A549 (cell line): ENCODE measurements at regions not wholly inside any gene's neighbourhood (a gene's known extent, or its start where the extent isn't known, plus 50 kb on each side); places are given as distances from the start of the nearest gene placed in this dataset.

Source experiments
- ATAC-seq, 2 experiments: fragments of 200-7000 bp in 1 of 2; fragments of >200 bp in 1 of 2; cut with Nextera tagmentation in 1 of 2; cut with Tn5 transposase in 1 of 2; 3 replicates each; pipeline versions ENCODE4 v1.8.0 to v1.9.1; 2018 to 2020; ENCODE audit warnings: mild to moderate bottlenecking in 1 of 2, moderate library complexity in 1 of 2
- CTCF ChIA-PET: fragments of 300-600 bp; sonication (Branson Sonifier 250); formaldehyde crosslinking; extraction: SDS; loops from one replicate; lab custom pipeline; 2021; ENCODE audit warnings: antibody characterized with exemption, inconsistent platforms; lab: Yijun Ruan, JAX
- POLR2A ChIA-PET: fragments of 350-600 bp; formaldehyde crosslinking; extraction: SDS; loops from one replicate; lab custom pipeline; 2021; ENCODE audit warnings: antibody characterized with exemption, inconsistent platforms; lab: Yijun Ruan, JAX
- DNase-seq, 2 experiments: peaks; one replicate each; pipeline versions ENCODE4 v3.0.0 to v3.0.0-alpha.2; 2011 to 2016; ENCODE audit warnings: low read depth in 1 of 2, low spot score in 1 of 2
- FAIRE-seq: peaks from 2 replicates; lab custom pipeline; 2011; peaks lifted over from hg19 to GRCh38; lab: Jason Lieb, UNC
- H3K27ac ChIP-seq, 2 experiments: fragments of >200 bp; sonication (Bioruptor Twin); formaldehyde crosslinking; 3 replicates each; pipeline ENCODE4 v1.5.1; 2016 to 2017
- H3K4me1 ChIP-seq: fragments of >200 bp; sonication (Bioruptor Twin); formaldehyde crosslinking; 3 replicates; pipeline ENCODE4 v1.6.1; 2016
- H3K4me2 ChIP-seq: fragments of >200 bp; sonication (Bioruptor Twin); formaldehyde crosslinking; 3 replicates; pipeline ENCODE4 v1.6.1; 2016
- H3K4me3 ChIP-seq: fragments of >200 bp; sonication (Bioruptor Twin); formaldehyde crosslinking; 3 replicates; pipeline ENCODE4 v1.5.1; 2016
- H3K9me3 ChIP-seq: fragments of >200 bp; sonication (Bioruptor Twin); formaldehyde crosslinking; 3 replicates; pipeline ENCODE4 v1.6.1; 2016
- CHD2 ChIP-seq: fragments of 150-350 bp; IDR thresholded peaks from 2 replicates; pipeline ENCODE4 v1.6.1; 2014; ENCODE audit warnings: low read length; ENCODE audit not compliant: partially characterized antibody
- FOSB ChIP-seq: fragments of 250-450 bp; sonication (Bioruptor Pico); IDR thresholded peaks from 2 replicates; pipeline ENCODE4 v1.5.0; 2020; ENCODE audit warnings: mild to moderate bottlenecking, moderate library complexity
- GATA3 ChIP-seq: IDR thresholded peaks from 2 replicates; pipeline ENCODE4 v1.6.1; 2012; ENCODE audit warnings: borderline replicate concordance
- HOXB5 ChIP-seq: fragments of 250-450 bp; sonication (Bioruptor Pico); IDR thresholded peaks from 2 replicates; pipeline ENCODE4 v1.5.0; 2020; ENCODE audit warnings: mild to moderate bottlenecking, moderate library complexity
- JUNB ChIP-seq: fragments of >200 bp; sonication (Bioruptor Twin); formaldehyde crosslinking; IDR thresholded peaks from 2 replicates; pipeline ENCODE4 v1.6.1; 2016
- NR3C1 ChIP-seq: fragments of >200 bp; sonication (Bioruptor Twin); formaldehyde crosslinking; IDR thresholded peaks from 3 replicates; pipeline ENCODE4 v1.6.1; 2017
- RAD21 ChIP-seq, 2 experiments: fragments of >200 bp in 1 of 2; sonication (Bioruptor Twin) in 1 of 2; formaldehyde crosslinking in 1 of 2; IDR thresholded peaks in 1 of 2; conservative IDR thresholded peaks in 1 of 2; 2 replicates in 1 of 2; 3 replicates in 1 of 2; pipeline ENCODE4 v1.6.1; 2012 to 2018; ENCODE audit warnings: inconsistent platforms in 1 of 2
- RARB ChIP-seq: fragments of 250-450 bp; sonication (Bioruptor Pico); IDR thresholded peaks from 2 replicates; pipeline ENCODE4 v1.8.0; 2021; ENCODE audit warnings: mild to moderate bottlenecking, moderate library complexity
- RNF2 ChIP-seq: fragments of 200-600 bp; sonication (generic); IDR thresholded peaks from 2 replicates; pipeline ENCODE4 v1.6.1; 2016; ENCODE audit warnings: low read depth, mild to moderate bottlenecking, antibody characterized with exemption, moderate library complexity, borderline replicate concordance
- ZFP36 ChIP-seq: fragments of 450-650 bp; IDR thresholded peaks from 2 replicates; pipeline ENCODE4 v1.6.1; 2014; ENCODE audit warnings: borderline replicate concordance; ENCODE audit not compliant: partially characterized antibody
- ZSCAN20 ChIP-seq: fragments of 250-450 bp; sonication (Bioruptor Pico); IDR thresholded peaks from 2 replicates; pipeline ENCODE4 v1.8.0; 2022; ENCODE audit warnings: mild to moderate bottlenecking, moderate library complexity
- WGBS: methylation state at CpG from one replicate; pipeline ENCODE4 v1.1.6; 2017; ENCODE audit errors: missing lambda C conversion rate; 5-methylcytosine and 5-hydroxymethylcytosine counted together
- TF ChIP-seq, protein P1 (sequence below): IDR thresholded peaks from 2 replicates; pipeline ENCODE4 v1.6.1; 2012; ENCODE audit warnings: low read depth, borderline replicate concordance
- TF ChIP-seq, protein P2 (sequence below): fragments of 200-600 bp; sonication (generic); IDR thresholded peaks from 2 replicates; pipeline ENCODE4 v1.6.1; 2016; ENCODE audit warnings: antibody characterized with exemption, mild to moderate bottlenecking, moderate library complexity
- TF ChIP-seq, protein P3 (sequence below): IDR thresholded peaks from 2 replicates; pipeline ENCODE4 v1.6.1; 2012
- TF ChIP-seq, protein P4 (sequence below): fragments of 450-650 bp; IDR thresholded peaks from 2 replicates; pipeline ENCODE4 v1.6.1; 2014; ENCODE audit warnings: antibody characterized with exemption
- TF ChIP-seq, protein P5 (sequence below): fragments of 150-350 bp; IDR thresholded peaks from 2 replicates; pipeline ENCODE4 v1.6.1; 2014; ENCODE audit warnings: low read depth, mild to moderate bottlenecking, low read length

DNA sequence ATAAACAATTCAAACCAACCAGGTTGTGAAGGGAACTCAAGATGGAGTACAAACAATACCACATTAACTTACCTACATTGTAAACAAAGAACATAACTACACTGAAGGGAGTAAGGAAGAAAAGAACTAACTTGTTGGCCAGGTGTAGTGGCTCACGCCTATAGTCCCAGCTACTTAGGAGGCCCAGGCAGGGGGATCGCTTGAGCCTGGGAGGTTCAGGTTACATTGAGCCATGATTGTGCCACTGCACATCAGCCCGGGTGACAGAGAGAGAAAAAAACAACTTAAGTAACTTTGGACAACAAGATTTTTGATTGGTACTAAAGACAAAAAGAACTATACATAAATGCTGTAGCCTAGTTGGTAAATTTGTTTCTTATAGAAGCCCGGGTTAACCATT lies 68.8 kb downstream of the TRIL start:
- CTCF ChIA-PET, result no interaction called here
- ATAC-seq (no peak), DNase-seq (no peak), FAIRE-seq (no peak)
- TF ChIP-seq, protein P1, sequence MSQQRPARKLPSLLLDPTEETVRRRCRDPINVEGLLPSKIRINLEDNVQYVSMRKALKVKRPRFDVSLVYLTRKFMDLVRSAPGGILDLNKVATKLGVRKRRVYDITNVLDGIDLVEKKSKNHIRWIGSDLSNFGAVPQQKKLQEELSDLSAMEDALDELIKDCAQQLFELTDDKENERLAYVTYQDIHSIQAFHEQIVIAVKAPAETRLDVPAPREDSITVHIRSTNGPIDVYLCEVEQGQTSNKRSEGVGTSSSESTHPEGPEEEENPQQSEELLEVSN, result no peak
- TF ChIP-seq ZFP36, result no peak
- TF ChIP-seq RARB (CRISPR knock-in tag), result no peak
- no peak for TF ChIP-seq CHD2
- TF ChIP-seq, protein P2, sequence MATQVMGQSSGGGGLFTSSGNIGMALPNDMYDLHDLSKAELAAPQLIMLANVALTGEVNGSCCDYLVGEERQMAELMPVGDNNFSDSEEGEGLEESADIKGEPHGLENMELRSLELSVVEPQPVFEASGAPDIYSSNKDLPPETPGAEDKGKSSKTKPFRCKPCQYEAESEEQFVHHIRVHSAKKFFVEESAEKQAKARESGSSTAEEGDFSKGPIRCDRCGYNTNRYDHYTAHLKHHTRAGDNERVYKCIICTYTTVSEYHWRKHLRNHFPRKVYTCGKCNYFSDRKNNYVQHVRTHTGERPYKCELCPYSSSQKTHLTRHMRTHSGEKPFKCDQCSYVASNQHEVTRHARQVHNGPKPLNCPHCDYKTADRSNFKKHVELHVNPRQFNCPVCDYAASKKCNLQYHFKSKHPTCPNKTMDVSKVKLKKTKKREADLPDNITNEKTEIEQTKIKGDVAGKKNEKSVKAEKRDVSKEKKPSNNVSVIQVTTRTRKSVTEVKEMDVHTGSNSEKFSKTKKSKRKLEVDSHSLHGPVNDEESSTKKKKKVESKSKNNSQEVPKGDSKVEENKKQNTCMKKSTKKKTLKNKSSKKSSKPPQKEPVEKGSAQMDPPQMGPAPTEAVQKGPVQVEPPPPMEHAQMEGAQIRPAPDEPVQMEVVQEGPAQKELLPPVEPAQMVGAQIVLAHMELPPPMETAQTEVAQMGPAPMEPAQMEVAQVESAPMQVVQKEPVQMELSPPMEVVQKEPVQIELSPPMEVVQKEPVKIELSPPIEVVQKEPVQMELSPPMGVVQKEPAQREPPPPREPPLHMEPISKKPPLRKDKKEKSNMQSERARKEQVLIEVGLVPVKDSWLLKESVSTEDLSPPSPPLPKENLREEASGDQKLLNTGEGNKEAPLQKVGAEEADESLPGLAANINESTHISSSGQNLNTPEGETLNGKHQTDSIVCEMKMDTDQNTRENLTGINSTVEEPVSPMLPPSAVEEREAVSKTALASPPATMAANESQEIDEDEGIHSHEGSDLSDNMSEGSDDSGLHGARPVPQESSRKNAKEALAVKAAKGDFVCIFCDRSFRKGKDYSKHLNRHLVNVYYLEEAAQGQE, result no peak
- TF ChIP-seq, protein P3, sequence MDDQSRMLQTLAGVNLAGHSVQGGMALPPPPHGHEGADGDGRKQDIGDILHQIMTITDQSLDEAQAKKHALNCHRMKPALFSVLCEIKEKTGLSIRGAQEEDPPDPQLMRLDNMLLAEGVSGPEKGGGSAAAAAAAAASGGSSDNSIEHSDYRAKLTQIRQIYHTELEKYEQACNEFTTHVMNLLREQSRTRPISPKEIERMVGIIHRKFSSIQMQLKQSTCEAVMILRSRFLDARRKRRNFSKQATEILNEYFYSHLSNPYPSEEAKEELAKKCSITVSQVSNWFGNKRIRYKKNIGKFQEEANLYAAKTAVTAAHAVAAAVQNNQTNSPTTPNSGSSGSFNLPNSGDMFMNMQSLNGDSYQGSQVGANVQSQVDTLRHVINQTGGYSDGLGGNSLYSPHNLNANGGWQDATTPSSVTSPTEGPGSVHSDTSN, result no peak
- POLR2A ChIA-PET, result no interaction called here
- no peaks in the 10 kb centered on the region for H3K9me3 ChIP-seq
- no peak overlapping the region for H3K27ac ChIP-seq
- WGBS, result 26% methylated on average over 4 of the region's 4 CpGs
- H3K4me3 ChIP-seq, result no peak overlapping the region
- H3K4me2 ChIP-seq, result no peak overlapping the region
- no peaks in the 10 kb centered on the region for H3K4me1 ChIP-seq

DNA sequence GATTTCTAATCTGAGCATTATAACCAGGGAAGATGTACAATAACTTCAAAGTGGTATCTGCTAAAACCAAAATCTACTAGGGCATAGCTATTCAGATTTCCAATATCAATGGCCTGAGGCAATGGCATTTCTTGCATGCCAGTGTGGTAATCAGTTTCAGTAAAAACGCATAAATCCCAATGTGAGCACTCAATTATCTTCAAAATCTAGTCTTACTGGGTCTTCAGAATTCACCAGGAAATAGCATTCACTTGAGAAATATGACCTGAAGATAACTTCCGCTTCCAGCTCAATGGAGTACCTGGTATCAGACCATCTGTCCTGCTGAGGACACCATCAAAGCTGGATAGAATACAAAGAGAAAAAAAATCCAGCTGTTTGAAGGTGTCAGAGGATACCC lies 72.4 kb downstream of the TRIL start:
- WGBS, result 40% methylated on average over 2 of the region's 2 CpGs
- no peak overlapping the region for H3K4me2 ChIP-seq
- H3K4me3 ChIP-seq, result no peak overlapping the region
- ATAC-seq, result no peak
- no peak for DNase-seq
- no peaks in the 10 kb centered on the region for H3K9me3 ChIP-seq
- ChIA-PET CTCF (interaction anchor here (1.0 kb wide), 1 partner anchor 41 kb away, joined by 3 read pairs; no protein-coding TSS in a partner anchor), POLR2A (no interaction called here)
- H3K4me1 ChIP-seq, result no peaks in the 10 kb centered on the region
- TF ChIP-seq HOXB5 (CRISPR knock-in tag), result no peak
- no peak for TF ChIP-seq ZSCAN20
- no peak for TF ChIP-seq NR3C1
- no peak for TF ChIP-seq RAD21 (conservative IDR thresholded peaks at IDR 0.05 in 1 of 2, IDR thresholded peaks at IDR 0.05 in 1 of 2)
- TF ChIP-seq CHD2, result no peak
- TF ChIP-seq, protein P4, sequence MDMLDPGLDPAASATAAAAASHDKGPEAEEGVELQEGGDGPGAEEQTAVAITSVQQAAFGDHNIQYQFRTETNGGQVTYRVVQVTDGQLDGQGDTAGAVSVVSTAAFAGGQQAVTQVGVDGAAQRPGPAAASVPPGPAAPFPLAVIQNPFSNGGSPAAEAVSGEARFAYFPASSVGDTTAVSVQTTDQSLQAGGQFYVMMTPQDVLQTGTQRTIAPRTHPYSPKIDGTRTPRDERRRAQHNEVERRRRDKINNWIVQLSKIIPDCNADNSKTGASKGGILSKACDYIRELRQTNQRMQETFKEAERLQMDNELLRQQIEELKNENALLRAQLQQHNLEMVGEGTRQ, result no peak
- no peak for TF ChIP-seq FOSB (CRISPR knock-in tag)
- TF ChIP-seq GATA3, result no peak
- no peak for TF ChIP-seq RNF2
- TF ChIP-seq JUNB, result no peak
- TF ChIP-seq, protein P5, sequence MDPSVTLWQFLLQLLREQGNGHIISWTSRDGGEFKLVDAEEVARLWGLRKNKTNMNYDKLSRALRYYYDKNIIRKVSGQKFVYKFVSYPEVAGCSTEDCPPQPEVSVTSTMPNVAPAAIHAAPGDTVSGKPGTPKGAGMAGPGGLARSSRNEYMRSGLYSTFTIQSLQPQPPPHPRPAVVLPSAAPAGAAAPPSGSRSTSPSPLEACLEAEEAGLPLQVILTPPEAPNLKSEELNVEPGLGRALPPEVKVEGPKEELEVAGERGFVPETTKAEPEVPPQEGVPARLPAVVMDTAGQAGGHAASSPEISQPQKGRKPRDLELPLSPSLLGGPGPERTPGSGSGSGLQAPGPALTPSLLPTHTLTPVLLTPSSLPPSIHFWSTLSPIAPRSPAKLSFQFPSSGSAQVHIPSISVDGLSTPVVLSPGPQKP, result no peak
- no peak for FAIRE-seq
- H3K27ac ChIP-seq, result no peak overlapping the region
